ENCODE measurements at regions not wholly inside any gene's neighbourhood (a gene's known extent, or its start where the extent isn't known, plus 50 kb on each side); places are given as distances from the start of the nearest gene placed in this dataset.
"Not testable (repeated sequence)": the region's sequence is repeated elsewhere in the genome, so short reads cannot be mapped to it uniquely, and the experiment has no call there.

DNA sequence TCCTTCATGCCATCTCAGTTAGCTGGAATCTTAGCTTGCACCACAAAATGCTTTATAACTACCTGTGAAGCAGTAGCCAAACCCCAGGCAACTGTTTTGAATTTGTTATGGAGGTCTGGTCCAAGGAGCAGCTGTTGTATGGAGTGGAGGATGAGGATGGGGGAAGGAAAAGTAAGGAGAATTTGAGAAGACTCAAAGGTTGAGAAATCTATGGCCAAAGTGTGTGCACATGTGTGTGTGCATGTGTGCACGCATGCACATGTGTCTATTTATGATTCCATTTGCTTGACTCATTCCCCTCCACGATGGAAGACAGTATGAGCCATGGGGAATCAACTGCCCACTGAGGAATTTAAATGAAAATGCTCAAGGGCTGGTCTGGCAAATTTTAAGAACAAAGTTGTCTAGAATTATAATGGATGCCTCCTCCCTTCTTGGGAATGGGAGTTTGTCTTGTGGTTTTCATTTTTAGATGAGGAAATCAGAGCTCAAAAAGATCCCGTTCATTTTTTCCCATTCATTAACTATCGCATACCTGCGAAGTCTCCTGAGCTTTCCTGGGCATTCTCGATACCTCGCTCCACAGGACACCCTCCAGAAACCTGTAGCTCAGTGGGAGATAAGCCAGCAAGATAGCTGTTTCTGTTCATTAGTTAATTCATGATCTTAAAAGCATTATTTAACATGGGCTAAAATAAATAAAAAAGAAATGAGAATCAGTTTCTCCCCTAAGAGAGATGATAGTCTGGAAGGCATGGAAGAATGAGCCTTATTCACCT lies 152.3 kb upstream of the NEDD9 start:
- no peak for DNase-seq (ENCODE audit: low spot score)

DNA sequence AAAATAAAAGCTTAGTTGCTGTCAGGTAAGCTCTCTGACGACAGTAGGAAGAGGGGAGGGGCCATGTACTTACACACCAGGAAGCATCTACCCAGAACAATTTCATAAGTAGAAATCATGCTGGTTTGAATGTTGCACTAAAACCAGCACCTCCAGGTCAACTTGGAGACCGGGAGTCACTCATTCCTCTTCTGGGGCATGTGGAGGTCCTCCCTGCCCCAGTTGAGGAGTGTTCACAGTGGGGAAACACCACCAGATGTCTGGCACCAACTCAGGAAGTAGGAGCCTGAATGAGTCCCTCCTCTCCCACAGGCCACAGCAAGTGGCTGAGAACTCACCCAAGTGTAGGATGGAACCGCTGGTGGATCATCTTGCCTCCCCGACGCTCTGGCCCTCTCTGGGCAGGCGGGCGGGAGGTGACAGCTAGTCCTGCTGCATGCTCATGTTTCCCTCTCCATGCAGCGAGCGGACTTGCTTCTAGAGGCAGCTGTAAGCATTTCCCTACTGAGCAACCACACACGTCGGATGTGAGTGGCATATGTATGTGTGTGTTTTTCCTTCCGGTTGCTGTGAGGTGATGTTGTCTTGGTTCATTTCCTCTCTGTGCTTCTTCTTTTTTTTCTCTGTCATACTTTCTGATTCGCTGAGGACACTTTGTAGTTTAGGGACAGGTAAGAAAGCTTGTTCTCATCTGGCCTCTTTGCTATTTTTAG lies 149.5 kb upstream of the NEDD9 start:
- no peak for DNase-seq (ENCODE audit: low spot score)

DNA sequence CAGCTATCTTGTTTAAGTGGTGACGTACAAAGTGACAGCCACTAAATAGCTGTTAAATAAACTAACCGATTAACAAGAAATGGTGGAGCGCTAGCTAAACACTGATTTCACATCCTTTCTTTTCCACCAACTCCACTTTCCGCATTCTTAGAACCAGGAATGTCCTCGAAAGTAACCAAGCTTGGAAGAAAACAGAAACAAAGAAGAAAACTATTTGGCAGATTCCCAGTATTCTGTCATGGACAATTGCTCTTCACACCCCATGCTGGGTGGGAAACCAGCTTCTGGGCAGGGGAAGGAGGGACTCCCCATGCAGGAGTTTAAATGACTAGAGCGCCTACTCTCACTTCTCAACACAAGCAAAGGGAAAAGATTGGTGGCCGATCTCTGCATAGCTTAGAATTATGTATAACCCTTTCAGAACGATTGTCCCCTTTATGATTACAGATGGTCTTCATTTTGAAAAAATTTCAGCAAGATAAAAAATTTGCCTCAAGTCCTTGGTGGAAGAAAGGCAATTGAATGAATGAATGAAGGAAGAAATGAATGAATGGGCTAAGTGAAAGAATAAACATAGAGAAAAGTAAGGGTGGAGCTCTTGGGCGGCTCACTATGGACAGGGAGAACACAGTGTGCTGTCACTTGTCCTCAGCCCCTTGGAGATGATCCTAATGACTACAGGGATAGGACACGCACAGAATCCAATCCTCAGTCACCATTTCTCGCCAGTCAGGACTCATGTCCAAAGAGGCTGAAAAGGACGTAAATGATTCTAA lies 148.7 kb upstream of the NEDD9 start:
- DNase-seq (ENCODE audit: low spot score), result no peak

DNA sequence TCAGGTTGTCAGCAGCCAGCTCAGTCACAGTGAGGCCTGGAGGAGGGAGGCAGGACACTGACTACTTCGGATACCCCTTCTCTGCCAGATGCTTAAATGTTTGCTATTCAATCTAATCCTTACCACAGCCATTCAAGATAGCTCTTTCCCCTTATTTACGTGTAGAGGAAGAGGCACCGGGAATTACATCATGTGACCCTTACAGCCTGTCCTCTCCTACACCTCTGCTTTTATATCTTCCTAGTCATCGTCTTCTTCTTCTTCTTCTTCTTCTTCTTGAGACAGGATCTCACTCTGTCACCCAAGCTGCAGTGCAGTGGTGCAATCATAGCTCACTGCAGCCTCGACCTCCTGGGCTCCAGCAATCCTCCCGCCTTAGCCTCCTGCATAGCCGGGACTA lies 148.1 kb upstream of the NEDD9 start:
- no peak for DNase-seq (ENCODE audit: low spot score)

DNA sequence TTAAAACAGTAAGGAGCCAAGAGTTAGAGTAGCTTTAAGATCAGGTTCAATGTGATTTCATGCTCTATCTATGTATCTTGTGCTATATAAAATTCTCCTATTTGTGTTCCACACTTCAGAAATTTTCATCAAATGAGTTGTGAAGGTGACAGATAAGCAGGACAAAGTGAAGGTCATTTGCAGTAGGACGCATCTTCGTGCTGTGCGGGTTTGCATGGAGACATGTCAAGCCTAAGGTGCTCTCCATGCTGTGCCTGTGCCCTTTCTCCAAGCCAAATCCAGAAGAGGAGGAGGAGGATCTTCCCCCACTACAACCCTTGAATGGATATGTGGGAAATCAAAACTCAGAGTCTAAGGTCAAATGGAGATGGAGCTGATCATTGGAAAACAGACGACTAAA lies 147.3 kb upstream of the NEDD9 start:
- DNase-seq (ENCODE audit: low spot score), result no peak

DNA sequence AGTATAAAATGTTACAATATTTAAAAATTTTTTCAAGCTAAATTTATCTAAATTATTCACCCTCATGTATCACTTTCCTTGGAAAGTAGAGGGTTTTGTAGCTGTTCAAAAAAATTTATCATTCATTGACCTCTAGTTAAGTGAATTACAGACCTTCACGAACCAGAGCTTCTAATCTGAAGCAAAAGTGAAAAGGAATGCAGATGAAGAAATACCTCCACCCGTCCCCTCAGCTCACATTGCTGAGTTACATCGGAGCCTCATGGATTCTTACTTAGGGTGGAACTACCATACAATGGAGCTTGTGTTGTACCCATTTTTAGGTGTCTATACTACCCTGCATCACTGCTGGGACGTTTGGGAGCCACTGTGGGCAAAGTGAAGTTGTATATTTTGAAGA lies 146.2 kb upstream of the NEDD9 start:
- DNase-seq (ENCODE audit: low spot score), result no peak

DNA sequence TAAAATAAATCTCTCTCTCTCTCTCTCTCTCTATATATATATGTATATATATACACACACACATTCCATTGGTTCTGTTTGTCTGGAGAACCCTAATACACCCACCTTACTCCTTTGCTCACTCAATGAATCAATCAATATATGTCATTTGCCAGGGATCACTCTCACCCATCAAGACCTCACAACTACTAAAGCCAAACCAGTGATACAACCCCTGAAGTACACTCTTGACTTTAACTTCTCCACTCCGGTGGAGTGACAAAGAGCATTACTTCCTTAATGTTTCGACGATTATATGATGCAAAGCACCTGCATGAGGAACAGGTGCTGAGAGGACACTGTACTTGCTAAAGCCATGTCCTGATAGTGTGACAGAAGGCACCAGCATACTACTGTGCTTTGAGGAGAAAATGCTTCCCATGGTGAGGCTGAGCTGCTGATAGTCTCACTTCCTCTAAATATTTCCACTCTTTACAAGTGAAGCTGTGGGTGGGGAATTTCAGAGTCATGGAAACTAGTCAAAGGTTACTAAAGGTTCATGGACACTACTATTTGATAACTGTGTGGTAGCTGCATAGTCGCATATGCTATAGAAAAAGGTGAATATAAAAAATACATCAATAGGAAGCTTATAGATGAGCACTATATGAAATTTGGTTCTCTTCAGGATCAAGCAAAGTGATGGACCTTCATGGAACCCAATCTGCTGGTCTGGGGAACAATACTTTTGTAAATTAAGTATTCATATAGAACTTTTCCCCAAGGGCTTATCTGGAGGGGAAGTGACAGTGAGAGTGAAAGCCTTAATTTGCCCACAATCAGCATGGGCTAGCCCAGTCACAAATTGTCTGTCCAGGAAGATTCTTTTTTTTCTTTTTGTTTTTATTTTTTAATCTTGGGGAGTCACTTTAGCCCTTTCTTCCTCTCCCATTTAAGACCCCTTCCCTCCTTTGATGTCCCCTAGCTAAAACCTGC lies 141.9 kb upstream of the NEDD9 start:
- peak; percentile 33 for DNase-seq (ENCODE audit: low spot score)

DNA sequence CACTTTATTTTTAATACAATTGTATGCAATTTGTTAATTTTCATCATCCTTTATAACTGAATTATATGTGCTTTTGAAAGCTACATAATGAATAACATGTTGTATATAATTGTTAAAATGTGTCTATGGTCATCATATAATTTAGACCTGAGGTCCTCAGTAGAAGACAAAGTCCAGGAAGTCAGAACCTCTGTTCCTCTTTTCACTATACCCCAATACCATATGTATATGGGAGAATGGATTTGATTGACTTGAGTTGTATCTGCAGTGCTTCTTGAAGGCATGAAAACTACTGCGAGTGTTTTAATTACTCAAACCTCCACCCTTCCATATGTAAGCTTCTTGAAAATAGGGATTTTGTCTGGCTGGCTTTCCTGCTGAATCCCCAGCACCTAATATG lies 140.7 kb upstream of the NEDD9 start:
- no peak for DNase-seq (ENCODE audit: low spot score)

DNA sequence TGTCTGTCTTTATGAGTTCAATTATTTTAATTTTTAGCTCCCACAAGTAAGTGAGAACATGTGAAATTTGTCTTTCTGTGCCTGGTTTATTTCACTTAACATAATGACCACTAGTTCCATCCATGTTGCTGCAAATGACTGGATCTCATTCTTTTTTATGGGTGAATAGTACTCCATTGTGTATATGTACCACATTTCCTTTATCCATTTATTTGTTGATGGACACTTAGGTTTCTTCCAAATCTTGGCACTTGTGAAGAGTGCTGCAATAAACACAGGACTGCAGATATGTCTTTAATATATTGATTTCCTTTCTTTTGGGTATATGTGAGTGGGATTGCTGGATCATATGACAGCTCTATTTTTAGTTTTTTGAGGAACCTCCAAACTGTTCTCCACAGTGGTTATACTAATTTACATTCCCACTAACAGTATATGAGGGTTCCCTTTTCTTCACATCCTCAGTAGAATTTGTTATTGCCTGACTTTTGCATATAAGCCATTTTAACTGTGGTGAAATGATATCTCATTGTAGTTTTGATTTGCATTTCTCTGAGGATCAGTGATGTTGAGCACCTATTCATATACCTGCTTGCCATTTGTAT lies 139.8 kb upstream of the NEDD9 start:
- not testable (repeated sequence) for DNase-seq (ENCODE audit: low spot score)

DNA sequence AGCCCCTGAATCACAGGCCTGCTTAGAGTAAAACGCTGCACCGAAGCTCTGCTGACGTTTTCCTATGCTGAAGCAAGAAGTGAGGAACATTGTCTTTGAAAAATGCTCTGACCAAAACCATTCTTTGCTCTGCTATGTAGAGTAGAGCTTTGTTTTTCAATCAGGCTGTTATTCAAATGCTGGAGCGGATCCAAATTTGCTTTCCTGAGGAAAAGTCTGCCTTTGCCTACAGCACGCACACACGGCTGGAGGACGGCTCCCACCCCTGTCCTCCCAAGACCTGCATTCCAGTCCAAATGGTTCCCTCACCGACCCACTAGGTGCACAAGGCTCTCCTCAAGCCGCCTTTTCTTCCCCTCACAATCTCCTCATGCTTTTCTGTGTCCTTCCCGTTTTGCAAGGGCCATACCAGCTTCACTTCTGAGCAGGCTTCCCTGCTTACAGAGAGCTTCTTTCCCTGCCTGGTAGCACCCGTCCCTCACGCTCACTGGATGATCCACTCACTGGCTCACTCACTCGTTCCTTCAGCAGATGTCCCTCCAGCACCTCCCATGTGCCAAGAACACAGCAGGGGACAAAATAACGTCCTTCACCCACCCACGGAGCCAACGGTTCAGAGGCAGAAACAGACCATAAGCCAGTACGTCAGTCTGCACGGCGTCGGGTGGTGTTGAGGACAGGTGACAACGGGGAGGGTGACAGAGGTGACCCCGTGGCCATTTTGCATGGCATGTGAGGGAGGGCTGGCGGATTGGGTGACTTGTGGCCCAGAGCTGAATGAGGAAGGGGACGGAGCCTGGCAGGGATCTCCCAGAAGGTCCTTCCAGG lies 137.9 kb upstream of the NEDD9 start:
- DNase-seq (ENCODE audit: low spot score), result peak; percentile 23

DNA sequence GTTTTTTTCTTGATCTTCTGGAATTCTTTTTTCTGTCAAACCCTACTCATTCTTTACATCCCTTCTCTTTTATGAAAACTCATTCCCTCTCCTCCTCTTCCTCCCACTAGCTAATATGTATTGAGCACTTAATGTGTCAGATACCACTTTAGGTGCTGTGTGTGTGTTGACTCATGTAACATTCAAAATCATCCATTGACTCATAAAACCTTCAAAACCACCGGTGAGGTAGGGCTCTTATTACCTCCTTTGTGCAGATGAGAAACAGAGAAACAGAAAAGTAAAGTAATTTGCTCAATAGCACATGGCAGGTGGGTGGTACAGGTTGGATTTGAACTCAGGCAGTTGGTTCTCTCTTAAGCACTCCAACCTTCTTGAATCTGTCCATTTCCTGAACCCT lies 136.3 kb upstream of the NEDD9 start:
- DNase-seq (ENCODE audit: low spot score), result no peak

DNA sequence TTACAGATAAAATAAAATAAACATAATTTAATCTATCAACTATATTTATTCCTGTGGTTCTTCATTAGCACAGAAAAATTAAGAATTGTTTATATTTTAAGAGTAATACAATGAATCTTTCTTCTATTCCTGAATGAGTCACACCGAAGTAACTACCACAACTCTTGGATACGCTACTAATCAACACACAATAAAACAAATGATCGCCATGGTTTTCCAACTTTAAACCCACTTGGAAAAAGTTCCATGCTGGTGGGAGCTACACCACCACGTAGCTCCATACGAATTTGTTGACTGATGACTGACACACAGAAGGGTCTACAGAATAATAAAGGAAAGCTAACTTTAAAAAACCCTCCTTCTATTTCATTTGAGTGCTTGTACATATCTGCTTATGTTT lies 135.8 kb upstream of the NEDD9 start:
- DNase-seq (ENCODE audit: low spot score), result no peak

DNA sequence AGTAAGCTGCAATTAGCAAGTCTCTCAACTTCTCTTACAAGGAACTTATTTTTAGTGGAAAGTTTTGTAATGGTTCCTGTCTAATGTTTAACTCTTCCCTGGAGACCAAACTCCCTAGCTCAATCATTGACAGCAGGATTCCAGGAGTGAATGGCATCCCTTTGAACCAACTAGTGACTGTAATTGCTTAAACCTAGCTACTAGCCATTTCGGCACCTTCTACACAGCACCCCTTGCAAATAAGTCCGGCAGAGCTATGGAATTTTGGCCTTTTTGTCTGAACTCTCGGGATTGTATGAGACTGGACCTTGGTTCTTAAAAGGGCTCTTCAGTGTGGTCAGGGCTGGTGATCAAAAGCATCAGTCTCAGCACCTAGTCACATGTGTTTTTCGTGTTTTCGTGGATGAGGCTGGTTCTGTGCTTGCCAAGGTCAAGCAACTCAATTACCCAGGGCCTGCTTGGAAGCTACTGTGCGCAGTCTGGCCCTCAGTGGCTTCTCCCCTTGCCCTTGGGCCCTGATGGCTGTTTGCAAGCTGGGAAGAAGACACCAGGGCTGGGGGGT lies 135.3 kb upstream of the NEDD9 start:
- no peak for DNase-seq (ENCODE audit: low spot score)

DNA sequence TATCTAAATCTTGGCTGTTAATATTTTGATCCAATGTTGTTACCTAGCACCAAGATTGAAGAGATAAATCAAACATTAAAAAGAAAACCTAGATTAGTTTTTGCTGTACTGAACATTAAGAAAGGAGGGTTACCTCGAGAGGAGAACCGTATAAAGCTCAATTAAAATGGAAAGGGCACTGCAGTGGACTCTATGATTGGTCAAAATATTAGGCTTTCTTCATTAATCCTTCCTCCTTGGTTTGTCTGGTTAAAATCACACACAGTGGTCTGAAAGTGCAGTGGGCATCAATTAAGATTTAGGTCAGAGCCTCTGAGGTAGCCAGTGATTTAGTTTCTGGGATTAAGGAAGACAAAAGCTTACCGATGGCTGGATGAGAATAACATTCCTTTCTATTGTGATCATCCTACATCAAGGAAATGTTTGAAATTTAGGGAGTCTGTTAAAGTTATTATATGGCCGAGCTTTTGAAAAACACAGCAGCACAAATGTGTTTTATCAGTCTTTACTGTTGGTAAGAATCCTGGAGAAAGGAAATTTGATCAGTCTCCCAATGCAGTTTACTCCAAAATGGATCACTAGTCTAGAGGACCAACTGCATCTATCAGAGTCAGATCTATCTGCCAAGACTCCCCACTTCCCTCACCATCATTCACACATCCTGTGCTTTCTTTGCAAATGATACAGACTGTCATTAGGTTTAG lies 134.6 kb upstream of the NEDD9 start:
- no peak for DNase-seq (ENCODE audit: low spot score)

DNA sequence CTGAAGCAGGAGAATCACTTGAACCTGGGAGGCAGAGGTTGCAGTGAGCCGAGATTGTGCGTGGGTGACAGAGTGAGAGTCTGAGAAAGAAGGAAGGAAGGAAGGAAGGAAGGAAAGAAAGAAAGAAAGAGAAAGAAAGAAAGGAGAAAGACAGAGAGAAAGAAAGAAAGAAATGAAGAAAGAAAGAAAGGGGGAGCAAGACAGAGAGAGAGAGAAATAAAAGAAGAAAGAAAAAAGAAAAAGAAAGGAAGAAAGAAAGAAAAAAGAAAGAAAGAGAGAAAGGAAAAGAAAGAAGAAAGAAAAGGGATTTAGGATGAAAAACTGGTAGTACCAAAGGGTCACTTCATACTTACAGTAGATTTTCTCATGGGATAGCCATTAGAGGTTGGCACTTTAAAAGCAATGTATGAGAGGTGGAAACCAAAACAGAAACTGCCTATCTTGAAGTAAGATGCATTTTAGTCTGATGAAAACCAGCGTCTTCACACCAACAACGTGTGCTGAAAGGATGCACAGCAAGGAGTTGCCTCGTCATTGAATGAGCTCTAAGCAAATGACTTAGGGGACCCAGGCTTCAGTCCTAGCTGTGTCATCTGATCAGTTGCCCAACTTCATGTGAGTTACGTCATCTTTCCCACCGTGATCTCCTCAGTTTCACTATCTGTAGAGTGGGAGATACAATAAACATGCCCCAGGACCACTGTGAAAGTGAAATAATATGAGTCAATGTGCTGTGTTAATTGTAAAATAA lies 133.9 kb upstream of the NEDD9 start:
- no peak for DNase-seq (ENCODE audit: low spot score)

DNA sequence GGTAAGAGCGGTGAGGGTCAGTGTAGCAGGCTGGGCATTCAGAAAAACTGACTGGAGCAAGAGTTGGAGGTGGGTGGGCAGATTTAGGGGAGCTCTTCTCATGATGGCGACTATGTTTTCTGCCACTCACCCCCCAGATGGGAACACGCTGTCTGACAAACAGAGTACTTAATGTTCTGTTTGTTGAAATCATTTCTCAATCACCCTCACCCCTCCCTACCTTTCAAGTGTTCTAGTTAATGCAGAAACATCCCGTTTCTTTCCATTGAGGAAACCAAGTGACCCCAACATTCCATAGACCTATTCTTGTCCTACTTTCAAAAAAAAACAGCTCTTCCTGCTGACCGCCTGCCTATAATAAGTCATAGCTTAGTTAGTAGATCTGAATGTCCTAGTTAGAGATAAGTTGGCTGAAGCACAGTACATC lies 132.5 kb upstream of the NEDD9 start:
- no peak for DNase-seq (ENCODE audit: low spot score)

DNA sequence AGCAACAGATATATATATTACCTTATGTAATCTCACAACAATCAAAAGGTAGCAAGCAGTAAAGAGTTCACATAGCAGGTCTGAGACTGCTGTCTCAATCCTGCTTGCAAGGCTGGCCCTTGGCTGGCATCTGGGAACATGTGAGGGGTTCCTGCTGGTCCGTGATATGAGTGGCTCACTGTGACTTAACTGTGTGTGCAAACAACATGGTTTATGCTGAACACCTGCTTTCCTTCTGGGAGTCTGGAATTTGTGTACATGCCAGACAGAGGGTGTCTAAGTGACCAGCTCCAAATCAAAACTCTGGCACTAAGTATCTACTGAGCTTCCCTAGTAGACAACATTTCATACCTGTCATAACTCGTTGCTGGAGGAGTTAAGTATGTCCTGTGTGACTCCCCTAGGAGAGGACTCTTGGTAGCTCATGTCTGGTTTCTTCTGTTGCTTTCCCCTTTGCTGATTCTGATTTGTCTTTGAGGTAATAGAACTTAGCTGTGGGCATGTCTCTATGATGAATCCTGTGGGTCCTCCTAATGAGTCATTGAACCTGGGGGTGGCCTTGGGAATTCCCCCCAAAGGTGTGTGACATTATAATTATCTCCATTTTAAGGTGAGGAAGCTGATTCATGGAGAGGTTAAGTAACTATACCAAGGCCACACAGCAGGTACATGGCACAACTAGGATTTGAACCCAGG lies 131.6 kb upstream of the NEDD9 start:
- no peak for DNase-seq (ENCODE audit: low spot score)

DNA sequence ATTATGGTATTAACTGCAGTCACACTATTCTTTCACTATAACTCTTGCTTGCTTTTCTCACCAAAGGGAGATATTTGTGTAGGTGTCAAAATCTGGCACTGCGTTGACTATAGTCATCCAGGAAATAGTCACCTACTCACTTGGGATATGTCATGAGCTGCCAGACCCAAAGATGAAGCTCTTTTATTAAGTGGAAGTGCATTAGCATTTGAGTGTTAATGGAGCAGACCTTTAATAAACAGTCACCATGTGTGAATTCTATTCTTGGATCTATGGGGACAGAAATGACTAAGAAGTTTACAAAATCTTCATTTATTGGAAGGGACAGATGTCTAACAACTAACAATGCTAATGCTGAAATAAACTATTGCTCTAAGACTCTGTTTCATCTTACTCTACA lies 130.1 kb upstream of the NEDD9 start:
- DNase-seq (ENCODE audit: low spot score), result no peak

Measured in globus pallidus (tissue), 1 donor.